ENCODE measurements at regions not wholly inside any gene's neighbourhood (a gene's known extent, or its start where the extent isn't known, plus 50 kb on each side); places are given as distances from the start of the nearest gene placed in this dataset.

DNA sequence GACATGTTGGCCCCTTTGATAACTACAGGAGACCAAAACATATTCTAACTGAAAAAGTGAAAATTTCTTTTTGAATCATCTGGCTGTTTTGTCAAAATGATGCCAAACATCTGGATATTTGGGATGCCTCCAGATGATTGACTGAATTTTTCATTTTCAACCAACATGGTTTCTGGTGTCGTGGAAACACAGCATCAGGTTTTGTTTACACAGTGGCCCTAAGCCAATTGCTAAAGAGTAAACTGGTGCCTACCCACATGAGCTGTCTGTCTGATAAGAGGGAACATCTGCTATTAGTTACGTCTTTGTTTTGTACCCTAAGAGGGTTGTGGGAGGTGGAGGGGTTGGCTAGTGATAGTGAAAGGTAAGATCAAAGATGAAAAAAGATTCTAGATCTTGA lies 204.8 kb downstream of the KCNK2 start:
- intact Hi-C loops (cut with micrococcal nuclease), result no loop called here
- Histone ChIP-seq H3K56ac (ENCODE audit: extremely low read depth, insufficient read depth, low read length) (no peak overlapping the region), H4K8ac (ENCODE audit: low read depth in 2 of 2, low read length in 2 of 2) (no peak overlapping the region), H2AK5ac (ENCODE audit: low read depth, low read length) (no peak overlapping the region), H2BK20ac (ENCODE audit: low read depth, low read length) (no peak overlapping the region), H3K79me1 (ENCODE audit: low read depth in 1 of 2, low read length in 2 of 2) (no peaks in the 10 kb centered on the region), H3K9me1 (ENCODE audit: insufficient read depth, low read length) (no peaks in the 10 kb centered on the region), H3K36me3 (ENCODE audit: control insufficient read depth, insufficient read depth, low read length) (no peaks in the 10 kb centered on the region), H4K20me1 (ENCODE audit: insufficient read depth, low read length) (no peaks in the 10 kb centered on the region), H3K4me3 (ENCODE audit: insufficient read depth, low read depth, low read length) (no peak overlapping the region), H3K4me1 (ENCODE audit: control insufficient read depth, insufficient read depth, low read length) (peaks cover 2% of the 10 kb centered on the region; the same call in 1 of the 2 replicates), H4K91ac (ENCODE audit: insufficient read depth, low read depth, low read length) (no peak overlapping the region), H3K4ac (ENCODE audit: low read depth, low read length) (no peak overlapping the region), H2BK15ac (ENCODE audit: low read depth, low read length) (no peak overlapping the region), H2AFZ (replicated peaks; ENCODE audit: low read length, poor library complexity) (no peak overlapping the region), H3K9me3 (ENCODE audit: control insufficient read depth, insufficient read depth, low read length) (no peaks in the 10 kb centered on the region), H2BK5ac (ENCODE audit: low read depth, low read length, poor library complexity, severe bottlenecking) (no peak overlapping the region), H3K9ac (ENCODE audit: low read depth, low read length) (no peak overlapping the region), H3K27me3 (ENCODE audit: control insufficient read depth, insufficient read depth, low read length) (no peaks in the 10 kb centered on the region), H2BK120ac (ENCODE audit: low read depth, low read length) (no peak overlapping the region), H3K23ac (ENCODE audit: low read depth, low read length) (no peak overlapping the region), H3K18ac (ENCODE audit: low read depth, low read length) (no peak overlapping the region), H3K4me2 (ENCODE audit: low read depth, low read length) (no peak overlapping the region), H2AK9ac (replicated peaks; ENCODE audit: low read depth, low read length, poor library complexity) (no peak overlapping the region), H3K27ac (ENCODE audit: insufficient read depth, low read length) (no peak overlapping the region), H3K14ac (replicated peaks; ENCODE audit: low read depth, low read length) (no peak overlapping the region), H4K5ac (ENCODE audit: low read depth, low read length) (no peak overlapping the region)
- ATAC-seq (ENCODE audit: low read depth), result 0 out of 2 replicates have a peak, but pooled peaks have one; percentile 21
- in situ Hi-C loops (cut with MboI; ENCODE audit: low sequenced_read_pairs), result no loop called here
- POLR2A ChIA-PET (ENCODE audit: unreplicated experiment), result no interaction called here
- WGBS, 2 experiments (ENCODE audit: extremely low coverage in 2 of 2, insufficient read length in 1 of 2), result no CpG with 5 or more reads among the region's 2 CpGs
- dilution Hi-C loops (cut with HindIII; ENCODE audit: low sequenced_read_pairs, unreplicated experiment), result no loop called here
- CTCF ChIA-PET, result interaction anchor here (1.1 kb wide), 1 partner anchor 9 kb away, joined by 4 read pairs; no protein-coding TSS in a partner anchor
- TF ChIP-seq MXI1 (IDR thresholded peaks at IDR 0.05; ENCODE audit: borderline replicate concordance, low read depth, low read length), result no peak
- TF ChIP-seq RFX5 (IDR thresholded peaks at IDR 0.05; ENCODE audit: low read depth, low read length), result no peak
- no peak for TF ChIP-seq CHD1 (IDR thresholded peaks at IDR 0.05; ENCODE audit: low read depth, low read length)
- TF ChIP-seq NFE2L2 (IDR thresholded peaks at IDR 0.05; ENCODE audit: low read depth, low read length), result no peak
- TF ChIP-seq POLR2A (IDR thresholded peaks at IDR 0.05; ENCODE audit: low read depth, low read length), result no peak
- TF ChIP-seq, protein P1, sequence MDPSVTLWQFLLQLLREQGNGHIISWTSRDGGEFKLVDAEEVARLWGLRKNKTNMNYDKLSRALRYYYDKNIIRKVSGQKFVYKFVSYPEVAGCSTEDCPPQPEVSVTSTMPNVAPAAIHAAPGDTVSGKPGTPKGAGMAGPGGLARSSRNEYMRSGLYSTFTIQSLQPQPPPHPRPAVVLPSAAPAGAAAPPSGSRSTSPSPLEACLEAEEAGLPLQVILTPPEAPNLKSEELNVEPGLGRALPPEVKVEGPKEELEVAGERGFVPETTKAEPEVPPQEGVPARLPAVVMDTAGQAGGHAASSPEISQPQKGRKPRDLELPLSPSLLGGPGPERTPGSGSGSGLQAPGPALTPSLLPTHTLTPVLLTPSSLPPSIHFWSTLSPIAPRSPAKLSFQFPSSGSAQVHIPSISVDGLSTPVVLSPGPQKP (IDR thresholded peaks at IDR 0.05; ENCODE audit: borderline replicate concordance, low read depth, low read length), result no peak
- TF ChIP-seq MAZ (IDR thresholded peaks at IDR 0.05; ENCODE audit: borderline replicate concordance, low read depth, low read length), result no peak
- no peak for TF ChIP-seq RAD21 (IDR thresholded peaks at IDR 0.05; ENCODE audit: low read length)
- TF ChIP-seq, protein P2, sequence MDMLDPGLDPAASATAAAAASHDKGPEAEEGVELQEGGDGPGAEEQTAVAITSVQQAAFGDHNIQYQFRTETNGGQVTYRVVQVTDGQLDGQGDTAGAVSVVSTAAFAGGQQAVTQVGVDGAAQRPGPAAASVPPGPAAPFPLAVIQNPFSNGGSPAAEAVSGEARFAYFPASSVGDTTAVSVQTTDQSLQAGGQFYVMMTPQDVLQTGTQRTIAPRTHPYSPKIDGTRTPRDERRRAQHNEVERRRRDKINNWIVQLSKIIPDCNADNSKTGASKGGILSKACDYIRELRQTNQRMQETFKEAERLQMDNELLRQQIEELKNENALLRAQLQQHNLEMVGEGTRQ (IDR thresholded peaks at IDR 0.05; ENCODE audit: low read depth, low read length), result no peak
- no peak for TF ChIP-seq MAFK (IDR thresholded peaks at IDR 0.05; ENCODE audit: low read depth, low read length)
- TF ChIP-seq SMC3 (IDR thresholded peaks at IDR 0.05; ENCODE audit: low read depth, low read length), result no peak
- no peak for TF ChIP-seq BHLHE40 (IDR thresholded peaks at IDR 0.05; ENCODE audit: low read depth, low read length)
- TF ChIP-seq, protein P3, sequence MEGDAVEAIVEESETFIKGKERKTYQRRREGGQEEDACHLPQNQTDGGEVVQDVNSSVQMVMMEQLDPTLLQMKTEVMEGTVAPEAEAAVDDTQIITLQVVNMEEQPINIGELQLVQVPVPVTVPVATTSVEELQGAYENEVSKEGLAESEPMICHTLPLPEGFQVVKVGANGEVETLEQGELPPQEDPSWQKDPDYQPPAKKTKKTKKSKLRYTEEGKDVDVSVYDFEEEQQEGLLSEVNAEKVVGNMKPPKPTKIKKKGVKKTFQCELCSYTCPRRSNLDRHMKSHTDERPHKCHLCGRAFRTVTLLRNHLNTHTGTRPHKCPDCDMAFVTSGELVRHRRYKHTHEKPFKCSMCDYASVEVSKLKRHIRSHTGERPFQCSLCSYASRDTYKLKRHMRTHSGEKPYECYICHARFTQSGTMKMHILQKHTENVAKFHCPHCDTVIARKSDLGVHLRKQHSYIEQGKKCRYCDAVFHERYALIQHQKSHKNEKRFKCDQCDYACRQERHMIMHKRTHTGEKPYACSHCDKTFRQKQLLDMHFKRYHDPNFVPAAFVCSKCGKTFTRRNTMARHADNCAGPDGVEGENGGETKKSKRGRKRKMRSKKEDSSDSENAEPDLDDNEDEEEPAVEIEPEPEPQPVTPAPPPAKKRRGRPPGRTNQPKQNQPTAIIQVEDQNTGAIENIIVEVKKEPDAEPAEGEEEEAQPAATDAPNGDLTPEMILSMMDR (conservative IDR thresholded peaks at IDR 0.05; ENCODE audit: low read depth, low read length), result no peak
- TF ChIP-seq FOS (IDR thresholded peaks at IDR 0.05; ENCODE audit: low read depth, low read length), result no peak
- no peak for TF ChIP-seq CEBPB (IDR thresholded peaks at IDR 0.05; ENCODE audit: low read depth, low read length)
- no peak for TF ChIP-seq RCOR1 (IDR thresholded peaks at IDR 0.05; ENCODE audit: insufficient replicate concordance, low read length)
- no TSS peak for BruUV-seq (replicated peaks)
- peak; percentile 22 for DNase-seq

Data from IMR-90 (cell line).